Islet of Langerhans (tissue), 1 donor: ENCODE measurements at regions not wholly inside any gene's neighbourhood (a gene's known extent, or its start where the extent isn't known, plus 50 kb on each side); places are given as distances from the start of the nearest gene placed in this dataset.

Source experiments
- FAIRE-seq: peaks from one replicate; lab custom pipeline; 2011; peaks lifted over from hg19 to GRCh38; lab: Jason Lieb, UNC

DNA sequence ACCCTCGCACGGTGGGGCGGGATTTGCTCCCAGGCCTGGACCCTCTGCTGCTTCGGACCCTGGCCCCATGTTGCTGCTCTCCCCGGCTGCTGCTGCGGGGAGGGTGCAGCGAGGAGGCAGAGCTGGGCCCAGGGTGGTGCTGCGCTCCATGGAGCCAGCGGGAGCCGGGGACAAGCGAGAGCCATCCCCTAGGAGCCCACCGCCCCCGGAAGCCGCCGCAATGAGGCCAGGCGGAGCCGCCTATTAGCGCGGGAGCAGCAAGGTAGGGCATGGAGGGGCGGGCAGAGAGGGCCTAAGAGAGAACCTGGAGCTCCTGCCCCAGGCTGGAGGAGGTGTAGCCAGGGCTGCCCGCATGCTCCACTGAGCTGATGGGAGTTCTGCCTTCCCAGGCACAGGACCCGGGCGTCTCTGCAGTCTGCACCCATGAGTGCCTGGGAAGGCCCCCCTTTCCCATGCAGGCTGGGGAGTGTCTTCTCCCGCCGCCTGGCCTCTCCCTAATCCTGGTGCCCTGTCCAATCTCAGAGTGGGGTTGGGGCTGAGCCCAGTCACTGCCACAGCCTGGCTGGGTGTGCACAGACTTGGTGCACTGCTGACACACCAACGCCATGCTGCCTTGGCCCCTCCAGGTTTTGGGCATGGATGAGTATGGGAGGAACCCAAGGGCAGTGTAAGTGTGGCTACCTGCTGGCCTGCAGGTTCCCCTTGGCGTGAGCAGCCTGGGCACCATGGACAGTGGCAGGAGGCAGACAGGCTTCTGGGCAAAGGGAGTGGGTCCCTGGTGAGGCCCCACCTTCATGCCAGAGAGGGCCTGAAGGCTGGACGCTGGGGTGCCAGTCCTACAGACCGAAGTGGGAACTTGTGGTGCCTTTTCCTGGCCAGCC, 360.6 kb upstream of the MAP3K7 start:
- FAIRE-seq: no peak

DNA sequence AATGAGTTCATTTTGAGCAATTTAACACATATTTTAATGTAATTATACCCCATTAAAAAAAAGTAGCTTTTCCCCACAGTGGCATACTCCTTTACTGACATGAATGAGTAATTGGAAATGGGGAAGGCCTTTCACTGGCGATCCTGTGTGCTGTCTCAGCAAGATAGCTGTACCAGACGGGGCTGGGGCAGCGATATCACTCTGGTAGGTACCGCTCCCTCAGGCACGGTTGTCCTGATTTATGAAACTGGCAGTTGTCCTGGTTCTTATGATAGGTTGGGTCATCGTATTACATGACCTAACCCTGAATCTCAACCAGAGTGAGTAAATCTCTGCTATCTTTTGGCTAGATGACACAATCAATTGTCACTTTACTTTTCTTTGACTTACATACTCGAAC, 355.0 kb upstream of the MAP3K7 start:
- FAIRE-seq: no peak

DNA sequence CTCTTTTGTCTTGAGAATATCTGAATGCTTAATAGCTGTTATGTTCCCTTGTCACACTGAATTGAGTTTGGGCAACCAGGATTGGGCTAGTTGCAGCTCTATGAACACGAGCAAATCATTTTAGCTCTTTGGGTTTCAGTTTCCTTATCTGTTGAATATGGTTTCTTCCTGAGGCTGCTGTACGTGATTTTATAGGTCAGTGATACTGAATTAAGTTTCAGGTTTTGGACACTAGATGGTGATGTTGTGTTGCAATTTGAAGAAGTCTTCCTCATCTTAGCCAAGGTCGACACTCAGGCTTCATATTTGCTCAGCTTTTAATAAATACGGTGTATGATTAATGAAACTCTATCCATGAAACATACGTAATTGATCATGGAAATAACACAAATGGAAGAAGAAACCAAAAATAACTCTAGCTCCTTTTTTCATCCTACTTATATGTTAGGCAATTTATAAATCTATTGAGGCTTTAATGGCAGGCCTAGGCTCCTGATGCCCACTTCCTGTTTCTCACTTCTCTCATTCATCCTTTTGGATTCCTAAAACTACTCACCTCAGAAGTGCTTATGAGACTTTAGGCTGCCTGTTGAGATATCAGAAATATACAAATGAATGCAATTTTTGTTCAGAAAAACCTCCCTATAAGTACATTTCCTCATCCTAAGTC, 354.1 kb upstream of the MAP3K7 start:
- FAIRE-seq: peak; percentile 93

DNA sequence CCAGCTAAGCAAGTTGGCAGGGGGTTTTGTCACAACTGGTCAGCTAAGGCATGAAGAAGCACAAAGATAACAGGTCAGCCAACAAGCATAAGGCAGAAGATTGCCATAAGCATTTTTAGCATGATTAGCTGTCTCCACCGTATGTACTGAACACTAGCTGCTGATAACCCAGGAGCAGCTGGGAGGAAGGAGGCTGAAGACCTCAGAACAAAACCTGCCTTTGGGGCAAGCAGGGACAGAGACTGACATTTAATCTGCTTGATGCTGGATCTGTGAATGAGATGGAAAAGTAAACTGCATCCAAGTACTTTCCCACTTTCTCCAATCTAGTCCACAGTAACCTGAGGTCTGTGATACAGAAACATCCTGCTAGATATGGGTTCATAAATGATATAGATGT, 353.0 kb upstream of the MAP3K7 start:
- FAIRE-seq: no peak

DNA sequence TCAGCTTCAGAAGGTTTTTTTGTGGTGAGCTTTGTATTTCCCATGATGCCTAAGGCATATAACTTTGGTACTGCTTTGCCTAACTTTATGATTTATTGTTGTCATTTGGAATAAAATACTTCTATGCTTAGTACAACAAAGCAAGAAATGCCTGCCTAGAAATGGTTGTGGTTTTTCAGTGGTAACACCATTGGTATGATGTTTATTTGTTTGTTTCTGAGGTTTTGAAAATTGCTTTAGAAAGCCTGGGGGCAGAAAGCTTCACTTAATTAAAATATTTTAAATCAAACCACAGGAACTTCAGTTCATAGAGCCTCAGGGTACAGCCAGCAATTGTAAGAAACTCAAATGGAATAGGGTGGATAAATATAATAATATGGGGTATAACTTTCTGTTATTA, 351.2 kb upstream of the MAP3K7 start:
- FAIRE-seq: no peak

DNA sequence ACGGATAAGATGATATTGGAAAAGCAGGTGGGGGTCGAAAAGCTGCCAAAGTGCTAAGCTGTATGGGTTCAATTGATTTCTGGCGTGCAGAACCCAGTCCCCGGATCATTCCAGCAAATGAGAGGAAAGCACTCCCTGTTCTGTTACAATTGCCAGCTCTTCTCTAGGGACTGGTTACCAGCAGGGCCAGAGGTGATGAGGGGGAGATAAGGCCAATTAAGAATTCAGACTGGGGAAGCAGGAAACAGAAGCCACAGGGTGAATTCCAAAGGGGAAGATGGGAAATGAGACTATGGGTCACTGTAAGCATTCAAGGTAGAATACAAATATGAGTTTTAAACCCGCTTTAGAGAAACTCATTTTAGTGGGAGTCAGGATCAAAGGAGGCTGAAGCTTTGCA, 349.4 kb upstream of the MAP3K7 start:
- no peak for FAIRE-seq

DNA sequence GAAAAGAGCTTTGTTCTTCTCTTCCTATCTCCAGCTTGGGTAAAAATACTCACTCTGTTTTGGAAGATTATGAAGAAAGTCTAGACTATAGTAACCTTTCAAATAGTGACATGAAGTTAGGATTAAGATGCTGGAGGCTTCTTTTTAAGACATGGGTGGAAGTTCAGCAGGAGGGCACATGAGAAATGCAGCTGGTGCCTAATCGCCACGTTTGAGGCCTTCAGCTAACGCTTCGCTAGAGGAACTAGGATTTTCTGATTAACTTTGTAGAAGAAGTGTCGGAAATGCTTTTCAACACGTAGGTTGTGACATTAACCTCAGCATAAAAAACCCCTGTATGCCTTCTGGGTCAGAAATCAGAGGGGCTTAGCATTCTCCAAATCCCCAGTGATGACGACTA, 348.1 kb upstream of the MAP3K7 start:
- FAIRE-seq: no peak

DNA sequence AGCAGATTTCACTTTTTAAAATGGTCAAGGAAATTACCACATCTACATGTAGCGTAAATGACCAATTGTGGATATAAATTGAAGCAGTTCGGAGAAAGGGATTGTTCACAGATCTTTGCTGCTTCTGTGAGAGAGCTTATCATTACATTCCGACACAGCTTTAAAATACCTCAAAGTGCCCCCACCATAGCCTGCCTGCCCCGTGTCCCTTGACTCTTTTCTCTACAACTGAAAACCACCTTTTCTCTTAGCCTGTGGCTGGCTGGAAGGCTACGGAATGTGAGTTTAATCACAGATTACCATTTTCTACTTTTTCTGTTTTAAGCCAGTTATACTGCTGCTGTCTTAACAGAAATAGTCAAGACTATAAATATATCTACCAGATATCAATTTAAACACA, 347.2 kb upstream of the MAP3K7 start:
- FAIRE-seq: no peak

DNA sequence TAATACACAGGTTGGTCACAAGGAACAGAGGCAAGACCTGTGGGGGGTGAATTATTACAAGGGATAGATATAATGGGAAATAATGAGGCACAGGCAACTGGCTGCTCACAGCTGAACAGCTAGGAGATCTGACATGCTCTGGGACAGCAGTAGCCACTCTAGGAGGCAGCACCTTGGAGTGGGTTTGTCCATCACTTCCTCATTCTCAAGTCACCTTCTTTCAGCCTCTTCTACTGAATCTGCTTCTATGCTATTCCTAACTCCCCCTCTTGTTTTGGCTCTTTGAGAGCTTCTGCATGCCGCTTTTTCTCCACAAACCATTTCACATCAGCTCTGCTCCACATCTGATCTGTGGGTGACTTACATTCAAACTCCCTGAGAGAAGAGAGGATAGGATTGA, 345.5 kb upstream of the MAP3K7 start:
- no peak for FAIRE-seq

DNA sequence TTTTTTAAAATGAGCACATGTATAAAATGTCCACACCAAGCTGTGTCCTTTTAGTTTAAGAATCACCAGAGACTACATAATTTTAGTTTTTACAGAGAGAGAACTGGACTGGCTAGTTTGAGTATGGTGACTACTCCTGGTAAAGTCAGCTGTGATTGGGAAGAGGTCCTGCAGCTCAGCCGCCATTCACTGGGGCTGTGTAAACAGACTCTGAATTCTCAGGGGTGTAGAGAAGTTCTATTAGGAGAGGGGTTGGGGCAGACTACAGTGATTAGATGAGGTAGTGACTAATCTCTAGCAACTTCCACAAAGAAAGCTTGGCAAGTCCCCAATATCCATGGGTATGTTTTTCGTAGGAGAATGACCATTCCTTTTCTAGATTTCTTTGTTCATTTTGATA, 341.2 kb upstream of the MAP3K7 start:
- FAIRE-seq: no peak

DNA sequence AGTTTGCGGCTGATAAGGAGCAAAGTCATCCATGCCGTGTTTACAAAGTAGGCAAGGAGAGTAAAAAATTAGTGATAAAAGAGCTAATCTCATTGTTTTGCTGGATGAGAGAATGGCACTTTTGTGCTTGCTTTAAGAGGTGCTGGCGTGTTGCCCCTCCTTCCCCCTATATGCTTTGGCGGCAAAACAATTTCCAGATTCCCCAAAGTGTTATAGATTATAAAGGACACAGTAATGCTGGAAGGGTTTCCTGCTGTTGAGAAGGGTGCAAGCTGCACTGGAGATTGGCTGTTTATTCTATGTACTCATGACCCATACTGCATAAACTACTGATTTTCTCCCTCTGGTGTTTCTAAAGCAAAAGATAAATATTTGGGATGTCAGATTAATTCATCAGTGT, 338.9 kb upstream of the MAP3K7 start:
- no peak for FAIRE-seq

DNA sequence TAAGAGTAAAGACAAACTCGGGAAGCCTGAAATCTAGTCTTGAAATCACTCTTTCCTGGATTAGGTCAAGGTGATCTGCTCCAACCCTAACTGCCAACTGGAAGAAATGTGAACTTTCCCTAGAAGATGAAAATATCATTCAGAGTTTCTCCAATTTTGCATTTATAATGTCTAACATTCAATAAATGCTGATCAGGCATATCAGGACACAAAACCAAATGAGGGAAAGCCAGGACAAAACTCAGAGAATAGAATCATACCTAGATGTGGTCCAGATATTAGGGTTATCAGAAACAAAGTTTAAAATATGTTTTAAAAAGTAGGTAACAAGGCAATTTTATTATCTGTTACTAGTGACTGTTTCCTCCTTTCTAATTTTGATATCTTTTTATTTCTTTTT, 335.5 kb upstream of the MAP3K7 start:
- FAIRE-seq: peak; percentile 9

DNA sequence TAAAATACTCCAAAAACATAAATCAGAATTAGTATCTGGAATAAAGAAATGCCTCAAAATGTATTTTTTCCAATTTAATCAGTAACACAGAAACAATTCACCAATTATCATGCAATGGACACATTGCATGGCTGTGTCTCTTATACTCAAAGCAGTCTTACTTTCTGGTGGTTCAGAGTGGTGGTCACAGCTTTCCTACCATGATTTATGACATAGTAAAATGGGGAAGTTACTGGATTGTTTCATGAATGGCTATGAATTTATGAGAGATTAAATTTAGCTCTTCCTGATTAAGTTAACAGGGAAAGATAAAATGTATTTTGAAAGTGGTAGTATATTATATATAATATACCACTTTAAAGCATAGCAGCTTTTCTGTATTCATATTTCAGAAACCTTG, 331.5 kb upstream of the MAP3K7 start:
- FAIRE-seq: no peak

DNA sequence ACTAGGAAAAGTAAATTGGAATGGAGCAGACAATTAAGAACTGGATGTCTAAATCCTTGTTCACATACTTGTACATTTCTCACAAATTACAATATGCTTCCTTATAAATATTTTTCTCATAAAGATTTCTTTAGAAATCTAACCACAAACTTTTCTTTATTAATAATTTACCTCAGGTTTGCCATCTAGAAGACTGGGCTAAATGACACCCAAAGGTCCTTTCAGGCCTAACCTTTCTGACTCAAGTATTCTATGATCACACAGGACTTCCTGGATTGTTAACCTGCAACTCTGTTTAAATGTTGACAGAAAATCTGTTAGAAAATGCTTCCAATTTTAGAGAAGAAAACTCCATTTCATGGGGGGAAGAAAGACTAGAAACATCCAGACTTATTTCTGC, 330.5 kb upstream of the MAP3K7 start:
- FAIRE-seq: no peak

DNA sequence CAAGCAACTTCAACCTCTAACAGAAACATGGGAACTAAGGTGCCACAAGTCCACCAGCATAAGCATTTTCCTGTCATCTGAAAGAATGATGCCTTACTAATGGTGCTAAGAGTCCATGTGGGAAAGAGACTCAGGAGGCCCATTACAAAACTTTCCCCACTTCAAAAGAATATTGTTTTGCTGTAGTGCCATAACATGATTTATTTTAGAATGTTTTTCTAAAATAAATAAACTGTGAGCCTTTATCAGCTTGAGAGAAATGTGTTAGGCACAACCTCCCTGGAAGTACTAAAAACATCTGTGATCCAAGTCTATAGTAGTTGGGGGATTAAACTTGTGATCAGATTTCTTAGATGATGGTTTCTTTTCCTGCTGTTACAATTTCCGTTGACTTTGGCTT, 330.1 kb upstream of the MAP3K7 start:
- FAIRE-seq: no peak

DNA sequence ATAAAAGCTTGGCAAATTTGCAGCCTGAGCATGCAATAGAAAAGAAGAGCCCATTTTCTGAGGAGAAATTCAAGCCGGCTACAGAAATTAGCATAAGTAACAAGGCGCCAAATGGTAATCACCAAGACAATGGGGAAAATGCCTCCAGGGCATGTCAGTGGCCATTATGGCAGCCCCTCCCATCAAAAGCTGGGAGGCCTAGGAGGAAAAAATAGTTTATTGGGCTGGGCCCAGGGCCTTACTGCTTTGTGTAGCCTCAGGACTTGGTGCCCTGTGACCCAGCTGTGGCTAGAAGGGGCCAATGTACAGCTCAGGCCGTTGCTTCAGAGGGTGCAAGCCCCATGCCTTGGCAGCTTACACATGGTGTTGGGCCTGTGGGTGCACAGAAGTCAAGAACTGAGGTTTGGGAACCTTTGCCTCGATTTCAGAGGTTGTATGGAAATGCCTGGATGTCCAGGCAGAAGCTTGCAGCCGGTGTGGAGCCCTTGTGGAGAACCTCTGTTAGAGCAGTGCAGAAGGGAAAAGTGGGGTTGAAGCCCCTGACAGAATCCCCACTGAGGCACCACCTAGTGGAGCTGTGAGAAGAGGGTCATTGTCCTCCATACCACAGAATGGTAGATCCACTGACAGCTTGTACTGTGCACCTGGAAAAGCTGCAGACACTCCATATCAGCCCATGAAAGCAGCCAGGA, 328.5 kb upstream of the MAP3K7 start:
- no peak for FAIRE-seq

DNA sequence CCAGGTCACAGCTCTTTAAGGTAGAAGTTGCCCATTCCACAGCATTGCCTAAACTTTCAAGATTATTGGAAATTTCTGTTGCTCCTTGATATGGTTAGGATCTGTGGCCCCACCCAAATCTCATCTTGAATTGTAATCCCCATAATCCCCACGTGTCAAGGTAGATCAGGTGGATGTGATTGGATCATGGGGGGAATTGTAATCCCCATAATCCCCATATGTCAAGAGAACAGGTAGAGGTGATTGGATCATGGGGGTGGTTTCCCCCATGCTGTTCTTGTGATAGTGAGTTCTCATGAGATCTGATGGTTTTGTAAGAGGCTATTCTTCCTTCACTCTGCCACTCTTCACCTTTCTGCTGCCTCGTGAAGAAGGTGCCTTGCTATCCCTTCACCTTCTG, 327.4 kb upstream of the MAP3K7 start:
- no peak for FAIRE-seq

DNA sequence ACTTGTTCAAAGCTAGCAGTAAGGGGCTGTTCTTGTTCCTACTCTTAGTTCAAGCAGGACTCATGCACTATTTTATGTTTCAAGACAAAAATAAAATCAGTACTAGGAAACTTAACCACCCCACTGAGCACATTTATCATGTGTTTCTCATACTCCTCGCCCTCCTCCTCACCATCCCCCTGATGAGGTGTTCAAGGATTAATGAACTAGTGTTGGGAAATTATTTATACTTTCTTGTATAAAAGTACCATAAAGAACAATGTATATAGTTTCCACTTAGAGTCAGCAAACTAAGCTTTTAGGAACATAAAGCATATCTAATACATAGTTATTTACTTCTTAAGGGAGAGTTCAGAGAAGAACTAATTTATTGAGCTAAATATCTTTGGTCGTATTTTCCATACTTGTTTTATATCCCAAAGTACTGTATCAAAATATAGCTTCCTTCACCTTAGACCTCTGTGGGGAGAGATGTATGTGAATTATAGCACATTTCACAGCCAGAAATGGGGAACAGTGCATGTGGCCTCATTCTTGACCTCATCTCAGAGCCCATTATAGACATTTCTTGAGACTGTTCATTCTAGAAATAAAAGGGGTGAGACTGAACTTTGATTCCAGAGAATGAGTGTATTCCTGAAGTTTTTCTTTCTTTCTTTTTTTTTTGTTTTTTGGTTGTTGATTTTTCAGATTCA, 326.5 kb upstream of the MAP3K7 start:
- FAIRE-seq: no peak

DNA sequence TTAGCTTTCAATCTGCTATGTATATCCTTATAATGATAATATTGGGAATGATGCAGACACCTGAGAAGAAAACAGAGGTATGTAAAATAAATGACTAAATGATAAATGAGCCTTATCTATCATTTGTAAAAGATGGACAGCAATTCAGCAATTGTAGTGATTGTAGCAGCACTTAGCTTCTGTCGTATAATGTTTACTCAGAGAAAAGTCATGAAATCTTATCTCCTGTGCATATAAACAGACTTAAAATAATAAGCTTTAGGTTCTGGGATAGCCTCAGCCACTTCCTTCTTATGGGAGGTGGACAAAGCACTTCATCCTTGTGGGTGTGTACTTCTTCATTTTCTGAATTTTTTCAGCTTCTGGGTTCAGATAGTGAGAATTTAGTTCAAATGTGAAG, 324.8 kb upstream of the MAP3K7 start:
- no peak for FAIRE-seq

DNA sequence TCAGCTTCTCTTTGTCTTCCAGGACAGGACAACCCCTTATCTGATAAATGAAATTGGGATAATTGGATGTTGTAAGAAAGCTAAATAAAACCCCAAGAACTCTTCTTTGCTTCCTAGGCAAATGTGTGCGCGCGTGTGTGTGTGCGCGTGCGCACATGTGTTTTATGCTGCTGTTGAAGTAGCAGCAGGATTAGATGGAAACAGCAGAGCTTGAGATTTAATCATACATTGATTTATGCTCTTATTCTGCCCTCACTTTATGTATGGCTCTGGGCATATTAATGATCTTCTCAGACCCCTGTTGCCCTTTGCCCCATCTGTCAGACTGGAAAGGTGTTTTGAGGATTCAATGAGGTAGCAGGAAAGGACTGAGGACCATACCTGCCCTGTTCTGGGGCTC, 324.0 kb upstream of the MAP3K7 start:
- FAIRE-seq: no peak

DNA sequence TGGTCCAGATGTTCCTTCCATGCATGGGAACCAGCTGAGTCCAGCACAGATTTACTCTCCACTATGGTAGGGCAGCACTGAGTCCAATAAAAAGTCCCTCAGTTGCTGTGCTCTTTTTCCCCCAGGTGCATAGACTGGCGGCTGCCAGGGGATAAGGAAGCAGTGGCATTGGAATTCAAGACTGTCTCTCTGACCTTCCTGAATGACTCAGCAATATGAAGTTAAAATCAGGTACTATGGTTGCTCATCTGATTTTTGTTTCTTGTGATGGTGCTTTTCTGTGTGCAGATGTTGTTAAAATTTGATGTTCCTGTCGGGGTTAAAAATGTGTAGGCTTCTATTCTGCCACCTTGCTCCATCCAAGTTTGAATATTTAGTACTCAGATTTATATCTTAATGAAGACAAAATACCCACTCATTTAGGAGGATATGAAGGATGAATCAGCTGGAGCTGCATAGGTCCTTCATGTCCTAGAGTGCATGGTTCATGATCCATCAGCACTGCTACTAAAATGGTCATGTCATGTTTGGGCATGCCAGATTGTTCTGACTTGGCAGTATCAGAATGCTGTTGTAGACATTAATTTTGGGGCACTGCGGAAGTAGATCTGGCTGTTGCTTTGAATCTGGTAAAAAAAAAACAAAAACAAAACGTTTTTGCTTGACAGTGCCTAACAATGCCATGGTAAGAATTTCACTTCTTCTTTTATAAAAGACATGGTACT, 321.2 kb upstream of the MAP3K7 start:
- FAIRE-seq: no peak

DNA sequence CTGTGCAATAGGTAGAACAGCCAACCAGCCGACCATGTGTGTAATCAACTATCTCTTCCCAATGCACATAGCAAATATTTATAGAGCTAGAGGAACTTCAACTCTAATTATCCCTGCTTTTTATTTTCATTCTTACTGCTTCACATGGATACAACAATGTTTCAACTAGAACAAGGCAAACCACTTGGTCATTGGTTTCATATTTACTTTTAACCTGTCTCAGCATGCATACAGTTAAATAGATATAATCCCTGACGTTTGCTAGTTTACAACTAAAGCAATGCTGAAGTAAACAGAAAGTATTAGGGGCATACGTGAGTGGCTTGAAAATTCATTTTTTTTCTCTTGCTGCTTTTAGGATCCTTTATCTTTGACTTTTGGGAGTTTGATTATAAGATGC, 318.5 kb upstream of the MAP3K7 start:
- no peak for FAIRE-seq
